GM23248 (cell line): ENCODE measurements at regions not wholly inside any gene's neighbourhood (a gene's known extent, or its start where the extent isn't known, plus 50 kb on each side); places are given as distances from the start of the nearest gene placed in this dataset.

Experiments used
- EZH2 ChIP-seq: fragments of 200-600 bp; sonication (generic); IDR thresholded peaks from 2 replicates; pipeline ENCODE4 v1.6.1; 2018; ENCODE audit warnings: antibody characterized with exemption, mild to moderate bottlenecking; ENCODE audit not compliant: insufficient read depth, poor library complexity, severe bottlenecking
- EZH2phosphoT487 ChIP-seq: fragments of 200-600 bp; sonication (generic); IDR thresholded peaks from 2 replicates; pipeline ENCODE4 v1.6.1; 2018; ENCODE audit warnings: antibody characterized with exemption, moderate library complexity, mild to moderate bottlenecking, low read depth; ENCODE audit not compliant: insufficient read depth

DNA sequence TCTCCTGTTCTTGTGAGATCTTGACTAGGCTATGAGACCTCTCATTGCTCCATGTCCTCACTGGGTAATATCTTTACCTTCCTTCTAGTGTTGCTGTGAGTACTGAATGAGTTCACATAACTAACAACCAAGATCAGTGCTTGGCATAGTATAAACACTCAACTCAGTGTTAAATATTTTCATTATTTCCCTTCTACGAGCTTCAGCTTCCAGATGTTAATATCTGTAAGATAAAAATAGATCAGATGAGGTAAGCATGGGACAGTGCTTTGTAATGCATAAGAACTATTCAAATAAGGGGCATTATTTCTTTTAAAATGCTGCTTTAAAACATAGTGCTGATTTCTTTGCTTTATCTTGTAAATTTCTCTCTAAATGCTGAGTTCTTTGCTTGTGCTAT lies 130.8 kb downstream of the DIPK2A start:
- TF ChIP-seq EZH2 (no peak), EZH2phosphoT487 (no peak)
